BLaER1 (cell line): ENCODE measurements at regions not wholly inside any gene's neighbourhood (a gene's known extent, or its start where the extent isn't known, plus 50 kb on each side); places are given as distances from the start of the nearest gene placed in this dataset.

Experiments used
- H3K27ac ChIP-seq: shearing (Covaris generic); formaldehyde crosslinking; 2 replicates; pipeline ENCODE4 v1.8.1; 2022
- H3K27me3 ChIP-seq: shearing (Covaris generic); formaldehyde crosslinking; 2 replicates; pipeline ENCODE4 v1.8.1; 2022
- H3K36me3 ChIP-seq: shearing (Covaris generic); formaldehyde crosslinking; 2 replicates; pipeline ENCODE4 v1.8.1; 2022
- H3K4me1 ChIP-seq: shearing (Covaris generic); formaldehyde crosslinking; 2 replicates; pipeline ENCODE4 v1.8.1; 2022
- H3K4me2 ChIP-seq: shearing (Covaris generic); formaldehyde crosslinking; 2 replicates; pipeline ENCODE4 v1.8.1; 2022
- H3K4me3 ChIP-seq: shearing (Covaris generic); formaldehyde crosslinking; 2 replicates; pipeline ENCODE4 v1.8.1; 2022
- H3K9ac ChIP-seq: shearing (Covaris generic); formaldehyde crosslinking; 2 replicates; pipeline ENCODE4 v1.8.1; 2022
- H3K9me3 ChIP-seq: shearing (Covaris generic); formaldehyde crosslinking; 2 replicates; pipeline ENCODE4 v1.8.1; 2022
- H4K20me1 ChIP-seq: shearing (Covaris generic); formaldehyde crosslinking; 2 replicates; pipeline ENCODE4 v1.8.1; 2022
- Cebpa-rat ChIP-seq: shearing (Covaris generic); IDR thresholded peaks from 2 replicates; pipeline ENCODE4 v1.8.1; 2022

DNA sequence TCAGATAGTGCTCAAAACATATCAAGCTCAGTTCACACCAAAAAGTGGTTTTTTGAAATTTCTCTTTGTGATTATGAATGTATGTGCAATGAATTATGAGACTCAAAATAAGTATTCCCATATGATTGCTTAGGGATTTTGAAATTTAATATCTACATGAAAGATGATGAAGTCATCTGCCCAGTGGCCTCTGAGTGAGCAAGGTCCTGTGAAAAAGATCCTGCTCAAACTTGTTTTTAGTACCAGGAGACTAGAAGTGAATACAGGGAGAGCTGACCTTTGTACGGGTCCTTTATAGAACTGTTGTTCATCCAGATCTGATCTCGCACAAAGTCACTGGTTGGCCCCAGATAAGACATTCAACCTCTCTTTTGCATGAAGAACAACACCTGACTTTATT, 151.9 kb upstream of the MAF start:
- no peaks in the 10 kb centered on the region for H4K20me1 ChIP-seq
- no peaks in the 10 kb centered on the region for H3K36me3 ChIP-seq
- no peak overlapping the region for H3K27ac ChIP-seq
- TF ChIP-seq Cebpa-rat, result no peak
- H3K4me2 ChIP-seq, result no peak overlapping the region
- no peaks in the 10 kb centered on the region for H3K9me3 ChIP-seq
- no peak overlapping the region for H3K4me3 ChIP-seq
- no peaks in the 10 kb centered on the region for H3K27me3 ChIP-seq
- peaks cover 9% of the 10 kb centered on the region for H3K4me1 ChIP-seq
- H3K9ac ChIP-seq, result no peak overlapping the region

- H3K4me2 ChIP-seq, result no peak overlapping the region
- no peak overlapping the region for H3K9ac ChIP-seq
- H3K4me1 ChIP-seq, result peaks cover 9% of the 10 kb centered on the region
- H3K36me3 ChIP-seq, result no peaks in the 10 kb centered on the region
- H4K20me1 ChIP-seq, result no peaks in the 10 kb centered on the region
- no peak for TF ChIP-seq Cebpa-rat
- no peaks in the 10 kb centered on the region for H3K27me3 ChIP-seq
- no peak overlapping the region for H3K4me3 ChIP-seq
- no peaks in the 10 kb centered on the region for H3K9me3 ChIP-seq
- no peak overlapping the region for H3K27ac ChIP-seq
Observed at GRCh38 chr16:79751471-79752184, 151.1 kb upstream of the MAF start.

DNA sequence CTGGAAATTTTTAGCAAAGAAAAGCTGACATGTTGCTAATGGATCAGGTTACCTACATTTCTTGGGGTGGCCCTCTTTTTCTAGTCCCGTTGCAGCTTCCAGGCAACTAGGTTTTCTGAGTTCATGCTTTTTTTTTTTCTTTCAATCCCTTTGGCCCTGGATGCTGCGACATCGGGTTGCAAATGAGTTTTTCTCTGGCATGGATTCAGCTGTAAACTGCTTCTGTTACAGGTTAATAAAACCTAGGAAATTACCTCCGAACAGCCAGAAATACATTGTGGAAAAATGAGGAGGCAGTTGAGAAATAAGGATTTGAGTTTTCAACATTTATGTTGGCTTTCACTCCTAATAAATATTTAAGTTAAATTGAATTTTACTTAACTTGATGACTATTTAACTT, 149.8 kb upstream of the MAF start:
- H3K9ac ChIP-seq, result no peak overlapping the region
- H4K20me1 ChIP-seq, result no peaks in the 10 kb centered on the region
- H3K4me2 ChIP-seq, result no peak overlapping the region
- H3K36me3 ChIP-seq, result no peaks in the 10 kb centered on the region
- no peak overlapping the region for H3K27ac ChIP-seq
- peaks cover 9% of the 10 kb centered on the region for H3K4me1 ChIP-seq
- no peak for TF ChIP-seq Cebpa-rat
- no peaks in the 10 kb centered on the region for H3K27me3 ChIP-seq
- H3K4me3 ChIP-seq, result no peak overlapping the region
- no peaks in the 10 kb centered on the region for H3K9me3 ChIP-seq

GRCh38 chr16:79748629-79749028, 148.1 kb upstream of the MAF start:
- no peaks in the 10 kb centered on the region for H3K27me3 ChIP-seq
- H3K9ac ChIP-seq, result no peak overlapping the region
- no peaks in the 10 kb centered on the region for H3K4me1 ChIP-seq
- H3K9me3 ChIP-seq, result no peaks in the 10 kb centered on the region
- no peak for TF ChIP-seq Cebpa-rat
- H3K36me3 ChIP-seq, result no peaks in the 10 kb centered on the region
- no peak overlapping the region for H3K27ac ChIP-seq
- no peak overlapping the region for H3K4me3 ChIP-seq
- H3K4me2 ChIP-seq, result no peak overlapping the region
- H4K20me1 ChIP-seq, result no peaks in the 10 kb centered on the region

GRCh38 chr16:79747688-79748087, 147.2 kb upstream of the MAF start:
- Histone ChIP-seq H3K36me3 (no peaks in the 10 kb centered on the region), H3K9me3 (no peaks in the 10 kb centered on the region), H3K4me1 (no peaks in the 10 kb centered on the region), H3K27me3 (no peaks in the 10 kb centered on the region), H4K20me1 (no peaks in the 10 kb centered on the region), H3K27ac (no peak overlapping the region), H3K9ac (no peak overlapping the region), H3K4me2 (no peak overlapping the region), H3K4me3 (no peak overlapping the region)
- TF ChIP-seq Cebpa-rat, result no peak

DNA sequence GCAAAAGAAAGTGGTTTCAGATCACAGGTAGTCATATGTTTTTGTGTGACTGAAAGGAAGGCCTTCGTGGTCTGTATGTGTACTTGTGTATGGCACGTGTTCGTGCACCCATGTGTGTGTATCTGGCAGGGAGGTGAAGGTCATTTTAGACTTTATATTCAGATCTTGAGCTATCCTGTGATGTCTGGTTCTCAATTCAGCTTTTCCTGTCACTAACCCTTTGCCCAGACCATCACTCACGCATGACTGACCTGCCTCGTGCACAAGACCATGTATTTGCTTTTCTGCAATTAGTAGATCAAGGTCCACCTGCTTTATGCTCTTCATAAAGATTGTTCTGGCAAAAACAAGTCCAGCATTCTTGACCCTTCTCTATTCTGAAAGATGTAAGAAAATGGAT, 139.7 kb upstream of the MAF start:
- no peaks in the 10 kb centered on the region for H3K36me3 ChIP-seq
- H3K9ac ChIP-seq, result no peak overlapping the region
- no peak overlapping the region for H3K4me2 ChIP-seq
- no peaks in the 10 kb centered on the region for H4K20me1 ChIP-seq
- H3K4me1 ChIP-seq, result peaks cover 6% of the 10 kb centered on the region; the same call in 1 of the 2 replicates
- no peaks in the 10 kb centered on the region for H3K27me3 ChIP-seq
- no peak overlapping the region for H3K27ac ChIP-seq
- H3K9me3 ChIP-seq, result no peaks in the 10 kb centered on the region
- no peak for TF ChIP-seq Cebpa-rat
- H3K4me3 ChIP-seq, result no peak overlapping the region

DNA sequence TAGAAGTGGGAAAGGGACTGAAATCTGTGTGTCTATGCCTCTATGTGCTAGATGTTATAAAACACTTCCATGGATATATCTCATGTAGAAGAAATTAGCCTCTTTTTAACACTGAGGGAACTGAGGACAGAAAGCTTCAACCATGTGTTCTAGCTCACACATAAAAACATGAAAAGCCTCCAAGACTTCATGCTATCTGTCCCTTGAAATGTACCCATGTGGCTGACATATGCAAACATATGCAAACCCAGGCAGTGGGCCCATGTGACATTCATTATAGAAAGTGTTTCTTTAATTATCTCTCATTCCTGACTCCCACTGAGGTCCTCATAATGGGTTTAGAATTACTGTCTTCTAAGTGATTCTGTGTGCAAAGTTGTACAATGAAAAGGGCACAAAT, 134.7 kb upstream of the MAF start:
- TF ChIP-seq Cebpa-rat, result no peak

DNA sequence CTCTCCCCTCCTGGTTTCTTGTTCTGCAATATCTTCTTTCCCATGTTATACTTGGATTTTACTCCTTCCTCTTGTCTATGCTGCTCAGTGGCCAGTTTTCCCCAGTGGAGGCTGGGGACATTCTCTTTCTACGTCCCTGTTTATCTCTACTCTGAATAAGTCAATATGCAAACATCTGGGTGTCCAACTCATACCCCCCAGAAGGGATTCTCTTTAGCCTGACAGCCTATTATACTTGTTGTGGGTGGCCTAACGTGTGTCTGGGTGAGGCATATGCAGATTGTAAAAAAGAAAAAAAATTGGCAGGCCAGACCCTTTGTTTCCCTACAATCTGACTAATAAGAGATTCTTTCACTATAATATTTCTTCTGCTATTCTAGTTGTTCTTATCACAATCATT, 134.2 kb upstream of the MAF start:
- no peak overlapping the region for H3K27ac ChIP-seq
- H4K20me1 ChIP-seq, result no peaks in the 10 kb centered on the region
- no peak overlapping the region for H3K4me3 ChIP-seq
- TF ChIP-seq Cebpa-rat, result no peak
- no peaks in the 10 kb centered on the region for H3K4me1 ChIP-seq
- H3K27me3 ChIP-seq, result no peaks in the 10 kb centered on the region
- no peaks in the 10 kb centered on the region for H3K9me3 ChIP-seq
- H3K36me3 ChIP-seq, result no peaks in the 10 kb centered on the region
- no peak overlapping the region for H3K4me2 ChIP-seq
- H3K9ac ChIP-seq, result no peak overlapping the region

More for the DNA sequence above, 134.7 kb upstream of the MAF start:
- H3K4me2 ChIP-seq, result no peak overlapping the region
- H3K36me3 ChIP-seq, result no peaks in the 10 kb centered on the region
- H3K4me3 ChIP-seq, result no peak overlapping the region
- no peaks in the 10 kb centered on the region for H3K27me3 ChIP-seq
- no peak overlapping the region for H3K27ac ChIP-seq
- H3K4me1 ChIP-seq, result peaks cover 4% of the 10 kb centered on the region; the same call in 1 of the 2 replicates
- H3K9me3 ChIP-seq, result no peaks in the 10 kb centered on the region
- no peak overlapping the region for H3K9ac ChIP-seq
- no peaks in the 10 kb centered on the region for H4K20me1 ChIP-seq

DNA sequence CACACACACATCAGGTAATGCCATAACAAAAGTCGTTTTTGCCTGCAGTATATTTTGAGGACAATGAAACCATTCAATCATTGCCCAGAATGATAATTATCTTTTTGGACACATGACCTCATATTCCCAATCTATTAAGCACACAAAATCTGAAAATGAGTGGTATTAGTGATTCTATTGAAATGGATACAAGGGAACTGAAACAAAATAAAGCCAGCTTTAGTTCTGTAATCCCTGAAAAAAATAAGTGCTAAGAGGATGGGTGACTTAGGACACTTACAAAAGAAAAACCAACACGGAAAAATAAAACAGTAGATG, 128.3 kb upstream of the MAF start:
- H3K27me3 ChIP-seq, result no peaks in the 10 kb centered on the region
- H3K4me2 ChIP-seq, result no peak overlapping the region
- no peak overlapping the region for H3K9ac ChIP-seq
- H3K36me3 ChIP-seq, result no peaks in the 10 kb centered on the region
- H3K27ac ChIP-seq, result no peak overlapping the region
- no peaks in the 10 kb centered on the region for H3K9me3 ChIP-seq
- H3K4me3 ChIP-seq, result no peak overlapping the region
- no peak for TF ChIP-seq Cebpa-rat
- no peaks in the 10 kb centered on the region for H4K20me1 ChIP-seq
- no peaks in the 10 kb centered on the region for H3K4me1 ChIP-seq

DNA sequence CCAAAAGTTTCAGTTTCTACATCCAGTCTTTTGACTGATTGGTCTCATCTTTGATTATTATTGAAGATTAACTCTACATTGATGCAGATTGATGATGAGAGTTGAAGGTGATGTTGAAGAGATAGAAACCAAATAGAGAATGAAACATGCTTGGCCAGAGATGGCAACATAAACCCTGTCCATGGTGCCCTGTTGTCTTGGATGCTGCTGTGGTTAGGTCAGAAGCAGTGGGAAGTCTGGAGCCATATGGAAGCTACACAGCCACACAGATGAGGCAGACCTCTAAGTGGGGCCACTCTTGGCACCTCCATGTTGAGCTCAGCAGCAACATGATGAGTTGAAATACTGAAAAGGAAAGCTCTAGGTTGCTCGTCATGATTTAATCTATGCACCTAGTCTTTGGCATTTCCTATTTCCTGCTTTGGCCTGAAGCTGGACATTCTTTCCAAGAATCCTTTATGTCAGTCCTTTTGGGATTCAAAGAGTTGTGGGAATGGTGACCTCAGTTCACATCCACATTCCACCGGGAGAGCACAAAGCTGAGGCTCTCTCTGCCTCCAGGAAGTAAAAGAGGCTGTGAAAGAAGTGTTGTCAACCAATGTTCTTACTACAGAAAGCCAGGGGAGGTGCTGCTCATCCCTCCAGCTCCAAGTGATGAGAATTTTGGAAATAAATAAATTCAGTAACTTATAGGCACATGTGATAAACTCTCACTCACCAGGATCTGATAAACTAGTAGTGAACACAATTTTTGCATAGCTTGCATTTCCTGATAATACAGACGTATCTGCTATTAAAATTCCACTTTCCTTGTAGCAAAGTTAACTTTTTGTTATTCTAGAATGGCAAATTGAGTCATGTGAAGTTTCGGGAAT, 127.7 kb upstream of the MAF start:
- H3K9me3 ChIP-seq, result no peaks in the 10 kb centered on the region

More for the DNA sequence above, 127.7 kb upstream of the MAF start:
- Histone ChIP-seq H3K36me3 (no peaks in the 10 kb centered on the region), H4K20me1 (no peaks in the 10 kb centered on the region), H3K27ac (no peak overlapping the region), H3K4me2 (no peak overlapping the region), H3K4me3 (no peak overlapping the region), H3K4me1 (no peaks in the 10 kb centered on the region), H3K9ac (no peak overlapping the region), H3K27me3 (no peaks in the 10 kb centered on the region)
- TF ChIP-seq Cebpa-rat, result no peak
